CD4-positive, alpha-beta T cell treated with Interleukin-10 for 1 hour (primary cell): ENCODE measurements at regions not wholly inside any gene's neighbourhood (a gene's known extent, or its start where the extent isn't known, plus 50 kb on each side); places are given as distances from the start of the nearest gene placed in this dataset.

Experiments used
- DNase-seq: peaks from one replicate; pipeline ENCODE4 v3.0.0-alpha.2; 2020

GRCh38 chr18:37662099-37662498 lies 96.5 kb upstream of the CELF4 start:
- no peak for DNase-seq

GRCh38 chr18:37661478-37661877 lies 95.9 kb upstream of the CELF4 start:
- DNase-seq: no peak

DNA sequence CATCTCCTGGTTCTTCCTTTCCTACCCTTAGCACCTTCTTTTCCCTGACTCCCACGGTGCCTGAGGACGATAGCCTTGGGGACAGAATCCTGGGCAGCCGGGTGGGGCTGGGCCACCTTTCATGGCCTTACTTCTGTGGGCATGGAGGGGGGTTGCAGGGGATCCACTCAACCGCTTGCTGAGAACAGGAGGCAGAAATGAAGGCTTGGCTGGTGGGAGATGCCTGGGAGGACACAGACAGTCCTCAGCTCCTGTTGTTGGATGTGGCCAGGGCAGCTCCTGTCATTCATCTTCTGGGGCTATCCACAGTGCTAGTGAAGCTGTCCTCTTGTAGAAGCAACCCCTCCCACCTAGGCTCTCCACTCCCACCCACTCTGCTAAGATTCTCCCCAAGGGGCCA lies 95.5 kb upstream of the CELF4 start:
- DNase-seq: no peak

DNA sequence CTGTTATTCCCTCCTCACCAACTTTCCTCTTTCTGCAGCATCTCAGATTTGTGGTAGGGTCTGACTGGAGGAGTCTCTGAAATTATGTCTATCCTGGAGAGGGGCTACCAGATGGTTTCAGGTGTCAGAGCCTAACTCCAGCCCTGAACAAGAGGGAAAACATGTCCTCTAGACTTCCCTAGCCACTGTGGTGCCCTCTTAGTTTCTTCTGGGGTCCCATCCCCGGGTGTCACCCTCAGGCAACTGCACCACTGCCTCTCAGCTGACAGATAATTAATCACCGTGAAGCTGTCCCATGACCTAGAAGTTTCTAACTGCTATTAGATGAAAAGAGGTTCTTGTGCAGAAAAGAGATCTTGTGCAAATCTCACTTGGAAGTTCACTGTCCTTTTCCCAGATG lies 95.1 kb upstream of the CELF4 start:
- DNase-seq: no peak

DNA sequence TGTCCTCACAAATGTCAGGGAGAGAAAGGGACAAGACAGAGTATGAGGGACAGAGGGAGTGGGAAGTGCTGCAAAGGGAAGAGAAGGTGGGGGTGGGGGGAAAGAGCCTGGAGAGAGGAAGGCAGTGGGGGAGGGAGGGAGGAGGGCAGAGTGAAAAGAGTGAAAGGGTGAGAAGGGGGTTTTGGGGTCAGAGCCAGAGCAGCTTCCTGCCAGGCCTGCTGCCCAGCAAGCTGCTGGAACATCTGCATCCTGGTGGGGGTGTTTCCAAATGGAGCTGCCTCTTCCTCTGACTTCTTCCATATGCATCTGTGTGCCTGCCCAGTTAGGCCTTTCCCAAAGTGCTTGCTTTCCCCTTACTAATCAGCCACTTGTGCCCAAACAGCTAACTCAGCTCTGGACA lies 94.3 kb upstream of the CELF4 start:
- DNase-seq: no peak

GRCh38 chr18:37658894-37659293 lies 93.3 kb upstream of the CELF4 start:
- no peak for DNase-seq

DNA sequence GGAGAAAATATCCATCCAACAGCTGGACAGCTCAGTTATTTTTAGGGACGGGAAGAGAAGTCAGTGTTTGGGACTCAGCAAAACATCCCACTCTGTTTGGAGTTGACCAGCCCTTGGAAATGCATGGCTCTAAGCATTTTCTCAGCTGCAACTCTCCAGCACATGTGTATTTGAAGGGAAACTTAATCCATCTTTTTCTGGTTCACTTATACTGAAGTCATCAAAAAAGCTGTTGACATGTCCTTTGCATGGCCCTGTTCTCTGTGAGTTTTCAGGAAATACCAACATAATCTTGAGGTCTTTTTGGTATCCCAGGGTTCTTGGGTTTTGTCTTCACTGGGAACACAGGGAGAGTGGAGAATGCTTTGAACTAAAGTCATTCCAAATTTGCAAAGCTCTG lies 91.9 kb upstream of the CELF4 start:
- DNase-seq: no peak

GRCh38 chr18:37654731-37655369 lies 89.3 kb upstream of the CELF4 start:
- no peak for DNase-seq

- no peak for DNase-seq
Observed at GRCh38 chr18:37654034-37654433, 88.4 kb upstream of the CELF4 start.

DNA sequence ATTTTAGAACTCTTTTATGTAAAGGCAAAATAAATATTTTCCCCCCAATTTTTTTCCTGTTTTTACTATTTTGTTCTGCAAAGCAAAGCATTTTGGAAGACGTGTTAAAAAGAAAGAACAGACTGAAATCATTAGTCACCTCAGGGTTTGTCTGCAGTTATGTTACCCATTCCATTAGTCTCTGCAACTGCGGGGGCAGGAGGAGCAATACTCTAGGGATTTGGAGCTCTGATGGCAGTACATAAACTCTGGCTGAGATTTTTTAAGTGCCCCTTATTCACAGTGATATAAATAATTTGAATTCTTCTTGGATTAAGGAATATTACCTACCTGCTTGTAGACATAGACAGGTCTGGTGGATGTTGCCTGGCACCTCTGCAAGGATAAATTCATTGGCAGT lies 88.0 kb upstream of the CELF4 start:
- no peak for DNase-seq

GRCh38 chr18:37649930-37650329 lies 84.3 kb upstream of the CELF4 start:
- DNase-seq: no peak

GRCh38 chr18:37649416-37649815 lies 83.8 kb upstream of the CELF4 start:
- DNase-seq: no peak

GRCh38 chr18:37641573-37641972 lies 76.0 kb upstream of the CELF4 start:
- no peak for DNase-seq

GRCh38 chr18:37640504-37640903 lies 74.9 kb upstream of the CELF4 start:
- DNase-seq: no peak

GRCh38 chr18:37639846-37640245 lies 74.2 kb upstream of the CELF4 start:
- no peak for DNase-seq

DNA sequence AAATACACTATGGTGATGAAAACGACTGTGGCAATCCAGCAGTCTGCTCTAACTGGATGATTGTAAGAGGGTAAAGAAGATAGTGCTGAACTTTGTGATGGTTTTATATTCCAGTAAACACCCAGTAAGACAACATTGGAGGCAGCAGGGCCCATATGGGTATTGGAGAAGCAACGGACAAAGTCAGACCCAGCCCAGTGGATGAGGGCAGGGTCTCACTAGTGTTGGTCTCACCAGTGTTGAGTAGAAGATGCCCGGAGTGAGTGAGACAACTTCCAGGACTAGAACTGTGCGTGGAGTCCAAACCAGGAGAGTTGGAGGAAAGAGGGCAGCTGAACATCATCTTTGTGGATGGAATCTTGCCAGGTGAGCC lies 71.9 kb upstream of the CELF4 start:
- DNase-seq: no peak

DNA sequence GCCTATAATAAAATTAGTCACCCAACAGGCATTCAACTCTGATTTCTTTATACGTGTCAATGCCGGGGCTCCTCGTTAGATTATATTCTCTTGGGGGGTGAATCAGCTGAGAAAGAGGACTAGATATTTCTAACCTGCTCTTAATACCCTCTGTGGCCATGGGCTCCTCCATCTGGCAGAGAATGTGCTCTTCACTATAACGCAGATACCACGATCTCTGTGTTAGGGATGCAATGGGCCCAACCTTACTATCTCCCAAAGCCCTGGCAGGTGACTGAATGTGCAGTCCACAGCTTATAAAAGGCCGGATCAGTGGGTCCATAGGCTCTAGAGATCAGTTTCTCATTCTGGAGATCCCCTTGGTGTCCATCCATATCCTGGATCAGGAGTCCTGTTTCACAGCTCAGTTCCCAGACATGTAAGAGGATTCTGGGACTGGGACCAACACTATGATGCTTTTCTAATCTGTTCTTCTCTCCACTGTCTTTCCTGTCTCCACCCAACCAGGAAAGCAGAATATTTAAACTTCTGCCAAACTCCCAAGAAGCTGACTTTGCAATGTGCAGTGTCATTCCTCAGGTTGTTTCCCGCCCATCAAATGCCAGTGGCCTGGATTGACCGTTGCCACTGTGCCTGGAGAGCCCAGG lies 71.4 kb upstream of the CELF4 start:
- DNase-seq: no peak

- no peak for DNase-seq
Observed at GRCh38 chr18:37634516-37634915, 68.9 kb upstream of the CELF4 start.

- no peak for DNase-seq
Observed at GRCh38 chr18:37631422-37631821, 65.8 kb upstream of the CELF4 start.

- DNase-seq: no peak
Observed at GRCh38 chr18:37630334-37630733, 64.7 kb upstream of the CELF4 start.

DNA sequence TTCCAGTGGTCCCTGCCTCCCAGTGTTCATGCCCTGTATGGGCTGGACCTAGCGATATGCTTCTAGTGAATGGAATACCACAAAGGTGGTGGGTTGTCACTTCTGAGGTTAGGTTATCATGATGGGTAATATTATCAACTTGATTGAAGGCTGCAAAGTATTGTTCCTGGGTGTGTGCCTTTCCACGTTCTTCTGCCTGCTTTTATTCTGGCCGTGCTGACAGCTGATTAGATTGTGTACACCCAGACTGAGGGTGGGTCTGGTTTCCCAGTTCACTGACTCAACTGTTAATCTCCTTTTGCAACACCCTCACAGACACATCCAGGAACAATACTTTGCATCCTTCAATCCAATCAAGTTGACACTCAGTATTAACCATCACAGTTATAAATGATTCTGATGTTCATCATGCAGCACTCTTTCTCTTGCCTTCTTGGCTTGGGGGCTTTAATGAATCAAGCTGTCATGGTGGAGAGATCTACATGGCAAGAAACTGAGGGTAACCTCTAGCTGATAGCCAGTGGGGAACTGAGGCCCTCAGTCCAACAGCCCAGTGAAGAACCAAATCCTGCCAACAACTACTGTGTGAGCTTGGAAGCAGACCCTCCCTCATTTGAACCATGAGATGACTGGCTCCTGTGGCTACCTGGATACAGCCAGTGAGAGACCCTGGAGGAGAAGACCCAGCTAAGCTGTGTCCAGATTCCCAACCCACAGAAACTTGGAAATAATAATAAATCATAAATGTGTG lies 63.0 kb upstream of the CELF4 start:
- no peak for DNase-seq

DNA sequence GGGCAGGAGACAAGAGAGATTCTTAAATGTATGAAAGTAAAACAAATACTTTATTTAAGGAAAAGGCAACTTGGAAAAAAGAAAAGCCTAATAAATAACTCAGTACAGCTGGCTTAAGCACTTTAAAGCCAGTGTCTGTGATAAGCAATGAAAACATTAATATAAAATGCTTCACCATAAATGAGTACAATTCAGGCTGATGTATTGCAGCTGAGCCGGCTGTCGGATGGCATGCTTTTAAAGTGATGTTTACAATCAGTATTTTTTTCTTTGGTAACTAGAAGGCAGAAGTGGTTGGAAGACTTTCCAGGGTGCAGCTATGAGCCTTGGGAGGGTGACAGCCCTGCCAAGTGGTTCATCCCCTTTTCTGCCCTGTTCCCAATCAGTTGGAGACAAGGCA lies 58.7 kb upstream of the CELF4 start:
- no peak for DNase-seq

- no peak for DNase-seq
Observed at GRCh38 chr18:37619964-37620363, 54.4 kb upstream of the CELF4 start.

GRCh38 chr18:37617623-37618022 lies 52.0 kb upstream of the CELF4 start:
- no peak for DNase-seq
